ENCODE measurements at regions not wholly inside any gene's neighbourhood (a gene's known extent, or its start where the extent isn't known, plus 50 kb on each side); places are given as distances from the start of the nearest gene placed in this dataset.

- DNase-seq (ENCODE audit: low read depth in 1 of 2, low spot score in 2 of 2): no peak
- H4K91ac ChIP-seq (replicated peaks; ENCODE audit: insufficient read length, low read length): no peak overlapping the region
- no peak overlapping the region for H2BK5ac ChIP-seq (ENCODE audit: low read depth, low read length)
- H3K56ac ChIP-seq (replicated peaks; ENCODE audit: insufficient read length, low read depth, low read length): no peak overlapping the region
- no peak overlapping the region for H3K4ac ChIP-seq (replicated peaks; ENCODE audit: insufficient read length, low read depth, low read length)
- FAIRE-seq: no peak
- H3K4me3 ChIP-seq (ENCODE audit: extremely low read depth in 1 of 4, insufficient read depth in 2 of 4, low read depth in 3 of 4, low read length in 4 of 4): no peak overlapping the region
- no peak overlapping the region for H3K18ac ChIP-seq (ENCODE audit: extremely low read depth, low read length)
- no peak overlapping the region for H2BK20ac ChIP-seq (ENCODE audit: low read length)
- no peak overlapping the region for H2BK120ac ChIP-seq (replicated peaks; ENCODE audit: low read depth, low read length)
- 90% methylated on average over 9 of the region's 9 CpGs; no CpG with 5 or more reads in 1 of the 2 experiments for WGBS, 2 experiments (ENCODE audit: extremely low coverage in 1 of 2, insufficient coverage in 1 of 2, insufficient read length in 1 of 2, insufficient replicate concordance in 2 of 2, low coverage in 1 of 2, low lambda C conversion rate in 2 of 2, missing lambda C conversion rate in 1 of 2)
- POLR2A ChIA-PET (ENCODE audit: partially characterized antibody): interaction anchor here (1.8 kb wide), 1 partner anchor 10 kb away, joined by 5 read pairs; no protein-coding TSS in a partner anchor
- no peak overlapping the region for H2BK15ac ChIP-seq (ENCODE audit: low read length)
- no peaks in the 10 kb centered on the region for H3K79me1 ChIP-seq (ENCODE audit: low read depth, low read length)
- no peak overlapping the region for H3K14ac ChIP-seq (ENCODE audit: insufficient read length)
- CTCF ChIA-PET (ENCODE audit: partially characterized antibody): interaction anchor here (0.5 to 2.0 kb wide), 12 partner anchors 10 to 458 kb away, joined by 3 to 6 read pairs (median 3); no protein-coding TSS in a partner anchor
- H3K9me3 ChIP-seq (ENCODE audit: insufficient read depth in 2 of 2, low read depth in 1 of 2, low read length in 1 of 2): peaks cover 12 to 23% of the 10 kb centered on the region in 2 experiments
- H3K4me1 ChIP-seq (replicated peaks in 1 of 4; ENCODE audit: control insufficient read depth in 3 of 4, insufficient read depth in 4 of 4, low read length in 3 of 4): no peaks in the 10 kb centered on the region; a peak in 1 of 7 replicates
- H3K36me3 ChIP-seq (ENCODE audit: control insufficient read depth in 2 of 4, insufficient read depth in 4 of 4, low read length in 3 of 4): peaks cover 0 to 3% (median 0%) of the 10 kb centered on the region in 4 experiments; a peak in 1 of 8 replicates
- H2BK12ac ChIP-seq (ENCODE audit: low read depth, low read length): no peak overlapping the region
- no peaks in the 10 kb centered on the region for H3K79me2 ChIP-seq (ENCODE audit: control insufficient read depth in 1 of 2, insufficient read depth in 2 of 2, low read length in 2 of 2)
- no peak overlapping the region for H4K5ac ChIP-seq (ENCODE audit: insufficient read length, low read depth, low read length)
- H3K27ac ChIP-seq (ENCODE audit: low read depth, low read length): no peak overlapping the region
- H2AK5ac ChIP-seq (ENCODE audit: low read depth, low read length): no peak overlapping the region
- no peak overlapping the region for H3K4me2 ChIP-seq (ENCODE audit: insufficient read depth in 1 of 2, low read depth in 2 of 2, low read length in 2 of 2)
- H3K23me2 ChIP-seq (ENCODE audit: low read depth, low read length): no peaks in the 10 kb centered on the region
- no peak overlapping the region for H3K9ac ChIP-seq (replicated peaks in 1 of 4; ENCODE audit: extremely low read depth in 1 of 4, low read depth in 3 of 4, low read length in 3 of 4)
- no peak overlapping the region for H3K23ac ChIP-seq (ENCODE audit: insufficient read length)
- no peak overlapping the region for H2AFZ ChIP-seq (ENCODE audit: low read length)
- H3K27me3 ChIP-seq (replicated peaks in 1 of 4; ENCODE audit: control insufficient read depth in 3 of 4, extremely low read depth in 1 of 4, insufficient read depth in 3 of 4, low read length in 3 of 4): no peaks in the 10 kb centered on the region
- no peak overlapping the region for H4K8ac ChIP-seq (ENCODE audit: extremely low read depth, insufficient read depth, low read length)
- H4K20me1 ChIP-seq (replicated peaks in 1 of 2; ENCODE audit: control insufficient read depth in 1 of 2, insufficient read depth in 2 of 2, low read length in 2 of 2): no peaks in the 10 kb centered on the region
- no peak for TF ChIP-seq CEBPB (IDR thresholded peaks at IDR 0.05; ENCODE audit: low read depth, low read length)
- TF ChIP-seq CREB1 (IDR thresholded peaks at IDR 0.05): no peak
- TF ChIP-seq CBX8 (IDR thresholded peaks at IDR 0.05; ENCODE audit: borderline replicate concordance, low read depth, low read length): no peak
- no peak for TF ChIP-seq CTCF (IDR thresholded peaks at IDR 0.05; ENCODE audit: control extremely low read depth in 1 of 3, insufficient read depth in 1 of 3, low read depth in 1 of 3, low read length in 3 of 3)
- no peak for TF ChIP-seq ZNF274 (IDR thresholded peaks at IDR 0.05; ENCODE audit: borderline replicate concordance, extremely low read depth, low read length)
- TF ChIP-seq ASH2L (IDR thresholded peaks at IDR 0.05; ENCODE audit: low read length): no peak
- no peak for TF ChIP-seq NRF1 (IDR thresholded peaks at IDR 0.05; ENCODE audit: low read depth, low read length)
- TF ChIP-seq NANOG (IDR thresholded peaks at IDR 0.05; ENCODE audit: insufficient read depth, low read depth, low read length, poor library complexity, severe bottlenecking): no peak
- TF ChIP-seq FOSL1 (IDR thresholded peaks at IDR 0.05; ENCODE audit: insufficient read depth, low read depth, low read length): no peak
- no peak for TF ChIP-seq SP4 (IDR thresholded peaks at IDR 0.05; ENCODE audit: low read length)
- no peak for TF ChIP-seq YY1 (IDR thresholded peaks at IDR 0.05; ENCODE audit: low read depth, low read length)
Observed at GRCh38 chr3:197408177-197408957, 110.0 kb upstream of the DLG1 start.

Measured in H1 (cell line).